GM23248 (cell line): ENCODE measurements at regions not wholly inside any gene's neighbourhood (a gene's known extent, or its start where the extent isn't known, plus 50 kb on each side); places are given as distances from the start of the nearest gene placed in this dataset.
"Not testable (repeated sequence)": the region's sequence is repeated elsewhere in the genome, so short reads cannot be mapped to it uniquely, and the experiment has no call there.

ENCODE experiments used
- DNase-seq: peaks from one replicate; pipeline ENCODE4 v3.0.0-alpha.2; 2015
- H2AFZ ChIP-seq: fragments of 200-600 bp; sonication (generic); 2 replicates; pipeline ENCODE4 v1.6.1; 2016; ENCODE audit warnings: antibody characterized with exemption
- H3F3A ChIP-seq: fragments of 200-600 bp; sonication (generic); 2 replicates; pipeline ENCODE4 v1.6.1; 2016; ENCODE audit warnings: mild to moderate bottlenecking, antibody characterized with exemption, mixed run types; ENCODE audit not compliant: insufficient read depth
- H3K27ac ChIP-seq: fragments of 200-600 bp; sonication (generic); 2 replicates; pipeline ENCODE4 v1.5.1; 2016; ENCODE audit warnings: mild to moderate bottlenecking
- H3K27me3 ChIP-seq: fragments of 200-600 bp; sonication (generic); replicated peaks from 2 replicates; pipeline ENCODE4 v1.6.1; 2016; ENCODE audit warnings: mild to moderate bottlenecking; ENCODE audit not compliant: insufficient read depth
- H3K36me3 ChIP-seq: fragments of 200-600 bp; sonication (generic); 2 replicates; pipeline ENCODE4 v1.6.1; 2016; ENCODE audit warnings: low read depth, mild to moderate bottlenecking
- H3K4me1 ChIP-seq: fragments of 200-600 bp; sonication (generic); 2 replicates; pipeline ENCODE4 v1.6.1; 2016; ENCODE audit warnings: mild to moderate bottlenecking; ENCODE audit not compliant: insufficient read depth
- H3K4me2 ChIP-seq: fragments of 200-600 bp; sonication (generic); one replicate; pipeline ENCODE4 v1.6.1; 2016; ENCODE audit warnings: mild to moderate bottlenecking; ENCODE audit not compliant: unreplicated experiment
- H3K4me3 ChIP-seq: fragments of 200-600 bp; sonication (generic); 2 replicates; pipeline ENCODE4 v1.5.1; 2016; ENCODE audit warnings: mild to moderate bottlenecking
- H3K79me2 ChIP-seq: fragments of 200-600 bp; sonication (generic); 2 replicates; pipeline ENCODE4 v1.6.1; 2016; ENCODE audit warnings: mild to moderate bottlenecking; ENCODE audit not compliant: insufficient read depth
- H3K9ac ChIP-seq: fragments of 200-600 bp; sonication (generic); 2 replicates; pipeline ENCODE4 v1.6.1; 2016; ENCODE audit warnings: mild to moderate bottlenecking
- H3K9me2 ChIP-seq: fragments of 200-600 bp; sonication (generic); 2 replicates; pipeline ENCODE4 v1.6.1; 2016; ENCODE audit warnings: mixed run types, mild to moderate bottlenecking, moderate library complexity; ENCODE audit not compliant: insufficient read depth
- H3K9me3 ChIP-seq: fragments of 200-600 bp; sonication (generic); one replicate; pipeline ENCODE4 v1.6.1; 2017; ENCODE audit warnings: low read depth
- H4K20me1 ChIP-seq: fragments of 200-600 bp; sonication (generic); 2 replicates; pipeline ENCODE4 v1.6.0; 2016; ENCODE audit not compliant: insufficient read depth
- EZH2 ChIP-seq: fragments of 200-600 bp; sonication (generic); IDR thresholded peaks from 2 replicates; pipeline ENCODE4 v1.6.1; 2018; ENCODE audit warnings: antibody characterized with exemption, mild to moderate bottlenecking; ENCODE audit not compliant: insufficient read depth, poor library complexity, severe bottlenecking
- EZH2phosphoT487 ChIP-seq: fragments of 200-600 bp; sonication (generic); IDR thresholded peaks from 2 replicates; pipeline ENCODE4 v1.6.1; 2018; ENCODE audit warnings: antibody characterized with exemption, moderate library complexity, mild to moderate bottlenecking, low read depth; ENCODE audit not compliant: insufficient read depth
- WGBS, 2 experiments: methylation state at CpG; one replicate each; pipeline ENCODE4 v1.1.6; 2015 to 2017; ENCODE audit warnings: low lambda C conversion rate in 2 of 2, low coverage in 1 of 2; ENCODE audit errors: missing lambda C conversion rate in 2 of 2; 5-methylcytosine and 5-hydroxymethylcytosine counted together
- in situ Hi-C: fragments of 300-500 bp; cut with MboI; formaldehyde crosslinking; loops from 2 replicates; pipeline ENCODE4 v1.15.0; 2020

DNA sequence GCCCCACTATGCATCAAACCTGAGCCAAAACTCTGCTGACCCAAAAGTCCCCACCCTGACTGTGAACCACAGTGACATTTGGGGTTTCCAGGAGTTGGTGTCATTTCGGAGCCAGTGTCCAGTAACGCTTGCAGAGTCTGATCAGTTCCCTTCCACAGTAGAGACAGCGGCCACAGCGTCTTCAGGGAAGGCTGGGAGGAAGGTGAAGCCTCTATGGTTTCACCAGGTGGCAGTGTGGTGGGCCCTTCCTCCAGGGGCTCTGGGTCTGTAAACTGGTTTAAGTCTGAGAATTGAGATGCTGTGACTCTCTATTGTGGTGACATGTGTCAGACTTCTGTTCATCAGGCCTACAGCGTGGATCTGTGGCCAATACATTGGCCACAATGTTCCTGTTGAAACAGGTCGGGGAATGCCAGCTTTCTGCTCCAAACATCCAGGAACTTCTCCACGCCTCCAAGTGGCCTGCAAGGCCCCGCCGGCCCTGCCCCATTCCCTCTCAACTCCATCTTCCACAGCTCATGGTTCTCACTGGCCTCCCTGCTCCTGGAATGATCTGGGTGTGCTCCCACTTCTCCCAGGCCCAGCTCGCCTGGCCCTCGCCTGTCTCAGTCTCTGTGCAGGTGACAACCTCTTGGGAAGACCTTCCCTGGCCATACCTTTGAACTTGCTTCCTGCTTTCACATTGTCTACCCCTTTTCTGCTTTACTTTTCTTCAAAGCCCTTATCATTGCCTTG, 124.5 kb upstream of the FAM20C start:
- Histone ChIP-seq H3K4me1 (peaks cover 11% of the 10 kb centered on the region; the same call in 1 of the 2 replicates), H3K36me3 (no peaks in the 10 kb centered on the region), H3K4me2 (peak overlapping the region; percentile 22), H2AFZ (no peak overlapping the region), H3K27ac (peak overlapping the region; percentile 51; the same call in 1 of the 2 replicates), H3K27me3 (no peaks in the 10 kb centered on the region), H3K9ac (no peak overlapping the region), H3F3A (peaks cover 7% of the 10 kb centered on the region; the same call in 1 of the 2 replicates), H3K4me3 (no peak overlapping the region), H3K9me3 (no peaks in the 10 kb centered on the region), H4K20me1 (no peaks in the 10 kb centered on the region), H3K9me2 (no peaks in the 10 kb centered on the region), H3K79me2 (no peaks in the 10 kb centered on the region)
- TF ChIP-seq EZH2phosphoT487 (no peak), EZH2 (no peak)
- WGBS, 2 experiments, result 94 to 96% methylated on average over 11 of the region's 11 CpGs
- in situ Hi-C loops, result no loop called here
- DNase-seq, result no peak

DNA sequence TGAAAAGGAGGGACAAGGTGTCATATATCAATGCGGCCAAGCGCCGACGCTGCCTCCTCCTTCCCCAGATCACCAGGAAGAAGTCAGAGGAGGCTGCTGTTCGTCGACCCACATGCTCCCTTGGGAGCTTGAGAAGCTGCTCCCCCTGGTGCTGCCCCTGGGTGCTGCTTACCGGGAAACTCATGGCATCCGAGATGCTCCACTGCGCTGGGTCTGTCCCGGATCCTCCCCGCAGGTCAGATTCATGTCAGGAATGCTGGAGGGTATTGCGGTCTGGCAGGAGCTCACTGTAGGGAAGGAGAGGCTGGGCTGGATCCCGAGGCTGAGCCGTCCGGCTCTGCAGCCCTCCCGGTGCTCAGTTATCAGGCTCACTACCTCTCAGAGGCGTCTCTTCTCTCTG, 123.7 kb upstream of the FAM20C start:
- Histone ChIP-seq H3K4me2 (peak overlapping the region; percentile 22), H2AFZ (no peak overlapping the region), H3K9ac (no peak overlapping the region), H3K27me3 (no peaks in the 10 kb centered on the region), H3K9me3 (no peaks in the 10 kb centered on the region), H3K36me3 (no peaks in the 10 kb centered on the region), H3F3A (peaks cover 7% of the 10 kb centered on the region; the same call in 1 of the 2 replicates), H3K9me2 (no peaks in the 10 kb centered on the region), H3K27ac (peak overlapping the region; percentile 51), H3K4me1 (peaks cover 11% of the 10 kb centered on the region; the same call in 1 of the 2 replicates), H3K79me2 (no peaks in the 10 kb centered on the region), H3K4me3 (no peak overlapping the region), H4K20me1 (no peaks in the 10 kb centered on the region)
- WGBS, 2 experiments, result 47 to 49% methylated on average over 16 to 17 of the region's 17 CpGs
- TF ChIP-seq EZH2phosphoT487 (no peak), EZH2 (no peak)
- peak; percentile 70 for DNase-seq
- in situ Hi-C loops, result no loop called here

DNA sequence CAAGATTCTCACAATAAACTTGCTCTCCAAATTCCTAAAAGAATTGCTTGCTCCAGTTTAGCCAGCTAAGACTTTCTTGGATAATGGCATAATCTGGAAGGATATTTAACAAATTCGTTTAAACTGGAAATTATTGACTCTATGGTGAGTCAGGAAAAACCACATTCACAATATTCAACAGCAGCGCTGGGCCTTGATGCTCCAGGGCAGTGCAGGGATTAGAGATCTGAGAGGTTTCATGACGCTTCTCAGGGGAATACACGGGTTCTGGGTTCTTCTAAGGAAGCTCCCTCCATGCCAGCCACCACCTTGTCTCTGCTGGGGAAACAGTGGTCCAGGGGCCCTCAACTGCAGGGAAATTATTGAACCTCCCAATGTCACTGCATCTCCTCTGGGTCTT, 123.3 kb upstream of the FAM20C start:
- H3K4me3 ChIP-seq, H3K27me3 ChIP-seq, in situ Hi-C loops, H3K9ac ChIP-seq, H3K36me3 ChIP-seq, H3K9me2 ChIP-seq, DNase-seq, H3K9me3 ChIP-seq, H4K20me1 ChIP-seq, H3F3A ChIP-seq, H2AFZ ChIP-seq, H3K79me2 ChIP-seq: not testable (repeated sequence)
- Histone ChIP-seq H3K4me2 (peak overlapping the region; percentile 22), H3K4me1 (peaks cover 11% of the 10 kb centered on the region; the same call in 1 of the 2 replicates), H3K27ac (peak overlapping the region; percentile 51)
- WGBS, 2 experiments, result no CpG with 5 or more reads among the region's 4 CpGs

DNA sequence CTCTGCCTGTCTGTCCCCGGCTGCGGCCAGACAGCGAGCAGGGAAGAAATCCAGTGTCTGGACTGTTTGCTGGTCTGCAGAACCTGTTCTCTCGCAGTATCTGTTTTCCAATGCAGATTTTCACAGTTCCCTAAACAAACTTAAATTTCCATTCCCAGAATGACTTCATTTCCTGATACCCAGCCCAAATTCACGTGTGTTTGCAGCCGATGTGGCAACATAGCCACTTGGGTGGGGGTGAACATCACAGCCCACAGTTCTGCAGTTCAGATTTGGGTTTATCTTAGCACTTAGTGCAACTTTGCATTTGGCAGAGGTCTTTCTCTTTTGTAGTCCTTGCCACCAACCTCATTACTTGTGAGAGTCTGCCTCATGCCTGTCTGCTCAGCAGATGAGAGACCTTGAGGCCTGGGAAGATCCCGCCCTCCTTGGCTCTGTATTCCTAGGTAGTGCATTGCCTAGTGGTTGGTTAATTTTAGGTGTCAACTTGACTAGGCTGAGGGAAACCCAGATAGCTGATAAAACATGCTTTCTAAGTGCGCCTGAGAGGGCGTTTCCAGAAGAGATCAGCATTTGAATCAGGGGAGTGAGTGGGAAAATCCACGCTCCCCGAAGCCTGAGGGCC, 122.8 kb upstream of the FAM20C start:
- H4K20me1 ChIP-seq, H3K4me3 ChIP-seq, DNase-seq, H3K9me3 ChIP-seq, H3K27ac ChIP-seq, H2AFZ ChIP-seq, H3F3A ChIP-seq, H3K4me2 ChIP-seq, H3K27me3 ChIP-seq, H3K9ac ChIP-seq, H3K36me3 ChIP-seq, in situ Hi-C loops, H3K9me2 ChIP-seq, H3K79me2 ChIP-seq: not testable (repeated sequence)
- whole genome bisulfite sequencing, 2 experiments, result 68 to 72% methylated on average over 7 to 9 of the region's 11 CpGs
- peaks cover 11% of the 10 kb centered on the region; the same call in 1 of the 2 replicates for H3K4me1 ChIP-seq

DNA sequence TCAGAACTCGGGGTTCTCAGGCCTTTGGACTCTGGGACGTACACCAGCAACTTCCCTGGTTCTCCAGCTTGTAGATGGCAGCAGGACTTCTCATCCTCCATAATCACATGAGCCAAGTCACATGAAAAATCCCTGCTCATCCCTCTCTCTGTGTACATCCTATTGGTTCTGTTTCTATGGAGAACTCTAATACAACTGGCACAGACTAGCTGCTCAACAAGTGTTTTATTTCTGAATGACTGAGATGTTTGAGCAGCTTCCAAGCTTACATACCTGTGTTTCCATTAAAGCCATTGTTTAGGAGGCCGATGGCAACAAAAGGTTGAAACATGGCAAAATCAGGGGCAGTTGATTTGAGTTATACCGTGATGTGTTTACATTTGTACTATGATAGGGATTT, 122.2 kb upstream of the FAM20C start:
- H3K9ac ChIP-seq, H3K9me2 ChIP-seq, DNase-seq, H3F3A ChIP-seq, H3K4me2 ChIP-seq, H3K27me3 ChIP-seq, H3K4me3 ChIP-seq, in situ Hi-C loops, H3K9me3 ChIP-seq, H3K4me1 ChIP-seq, H3K36me3 ChIP-seq, H3K27ac ChIP-seq, H2AFZ ChIP-seq, H4K20me1 ChIP-seq, H3K79me2 ChIP-seq: not testable (repeated sequence)
- WGBS, 2 experiments, result 86 to 96% methylated on average over 3 to 4 of the region's 4 CpGs

DNA sequence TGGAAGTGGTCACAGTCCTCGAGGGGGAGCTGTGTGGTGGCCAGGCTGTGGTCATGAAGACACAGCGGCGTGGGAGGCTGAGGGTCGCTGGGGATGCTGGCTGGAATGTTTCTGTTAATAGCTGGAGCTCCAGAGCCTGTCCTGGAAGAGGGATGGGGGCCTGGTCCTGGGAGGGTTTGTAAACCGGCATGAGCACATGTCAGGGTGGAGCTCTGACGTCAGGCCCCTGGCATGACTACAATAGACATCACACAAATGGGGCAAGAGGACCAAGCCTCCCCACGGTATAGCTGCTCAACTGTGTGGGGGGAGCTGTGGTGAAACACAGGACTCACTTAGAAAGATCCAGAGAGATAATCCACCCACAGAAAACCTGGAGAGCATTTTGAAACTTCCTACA, 121.4 kb upstream of the FAM20C start:
- H3K9me3 ChIP-seq, H3K9ac ChIP-seq, H3K27me3 ChIP-seq, H3K27ac ChIP-seq, H3K36me3 ChIP-seq, H3F3A ChIP-seq, H3K9me2 ChIP-seq, H3K4me1 ChIP-seq, H3K79me2 ChIP-seq, H2AFZ ChIP-seq, H3K4me3 ChIP-seq, H4K20me1 ChIP-seq, in situ Hi-C loops, H3K4me2 ChIP-seq: not testable (repeated sequence)
- 13 to 22% methylated on average over 5 to 7 of the region's 7 CpGs for WGBS, 2 experiments
- peak; percentile 76 for DNase-seq
